ENCODE measurements at regions not wholly inside any gene's neighbourhood (a gene's known extent, or its start where the extent isn't known, plus 50 kb on each side); places are given as distances from the start of the nearest gene placed in this dataset.
"Not testable (repeated sequence)": the region's sequence is repeated elsewhere in the genome, so short reads cannot be mapped to it uniquely, and the experiment has no call there.

DNA sequence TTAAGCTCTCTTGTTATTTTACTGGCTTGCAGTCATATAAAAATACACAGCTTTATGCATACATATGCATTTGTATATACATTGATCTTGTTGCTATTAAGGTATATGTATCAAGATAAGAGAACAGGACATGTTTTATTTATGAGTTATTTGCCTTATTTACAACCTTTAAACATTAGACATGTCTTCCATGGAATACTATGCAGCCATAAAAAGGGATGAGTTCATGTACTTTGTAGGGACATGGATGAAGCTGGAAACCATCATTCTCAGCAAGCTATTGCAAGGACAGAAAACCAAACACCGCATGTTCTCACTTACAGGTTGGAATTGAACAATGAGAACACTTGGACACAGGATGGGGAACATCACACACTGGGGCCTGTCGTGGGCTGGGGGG, 179.2 kb upstream of the GK2 start:
- H3K27ac ChIP-seq (ENCODE audit: low read length); H3K36me3 ChIP-seq (ENCODE audit: control insufficient read depth in 2 of 2, extremely low read depth in 1 of 2, insufficient read depth in 1 of 2, low read length in 1 of 2); DNase-seq; H3K4me1 ChIP-seq (ENCODE audit: control insufficient read depth in 1 of 2, extremely low read depth in 1 of 2, insufficient read depth in 2 of 2, low read length in 2 of 2); H3K36me3 Mint-ChIP-seq; H3K27me3 ChIP-seq (replicated peaks in 1 of 2; ENCODE audit: control insufficient read depth in 2 of 2, extremely low read depth in 1 of 2, insufficient read depth in 2 of 2, low read length in 1 of 2); ATAC-seq (replicated peaks in 1 of 4); H3K4me3 Mint-ChIP-seq; H3K4me3 ChIP-seq (ENCODE audit: control insufficient read depth in 1 of 2, extremely low read depth in 1 of 2, low read length in 1 of 2); H3K9me3 Mint-ChIP-seq; H3K27me3 Mint-ChIP-seq; POLR2A ChIA-PET; H3K27ac Mint-ChIP-seq; H3K4me1 Mint-ChIP-seq; H3K9me3 ChIP-seq: not testable (repeated sequence)
- no CpG with 5 or more reads among the region's 2 CpGs for WGBS (ENCODE audit: insufficient coverage)
- CTCF ChIA-PET: interaction anchor here in 1 of 2 donors (0.5 kb wide), 1 partner anchor 12 kb away, joined by 5 read pairs; no protein-coding TSS in a partner anchor

- ATAC-seq (replicated peaks in 1 of 4): no peak
- DNase-seq: no peak
- Histone ChIP-seq H3K27me3 (replicated peaks in 1 of 2; ENCODE audit: control insufficient read depth in 2 of 2, extremely low read depth in 1 of 2, insufficient read depth in 2 of 2, low read length in 1 of 2) (no peaks in the 10 kb centered on the region), H3K27ac (ENCODE audit: low read length) (no peak overlapping the region), H3K4me3 (ENCODE audit: control insufficient read depth in 1 of 2, extremely low read depth in 1 of 2, low read length in 1 of 2) (no peak overlapping the region), H3K4me1 (ENCODE audit: control insufficient read depth in 1 of 2, extremely low read depth in 1 of 2, insufficient read depth in 2 of 2, low read length in 2 of 2) (no peaks in the 10 kb centered on the region), H3K36me3 (ENCODE audit: control insufficient read depth in 2 of 2, extremely low read depth in 1 of 2, insufficient read depth in 1 of 2, low read length in 1 of 2) (no peaks in the 10 kb centered on the region), H3K9me3 (no peaks in the 10 kb centered on the region)
- CTCF ChIA-PET: no interaction called here
- H3K27ac Mint-ChIP-seq: no peak overlapping the region
- POLR2A ChIA-PET: no interaction called here
- no peak overlapping the region for H3K4me3 Mint-ChIP-seq
- H3K9me3 Mint-ChIP-seq: no peaks in the 10 kb centered on the region
- H3K4me1 Mint-ChIP-seq: no peaks in the 10 kb centered on the region
- no CpG with 5 or more reads among the region's 3 CpGs for WGBS (ENCODE audit: insufficient coverage)
- H3K27me3 Mint-ChIP-seq: peaks cover 0 to 8% of the 10 kb centered on the region in 2 donors
- no peaks in the 10 kb centered on the region for H3K36me3 Mint-ChIP-seq
Measured at GRCh38 chr4:79585834-79586233, 177.8 kb upstream of the GK2 start.

- no peak for ATAC-seq (replicated peaks in 1 of 4)
- POLR2A ChIA-PET: no interaction called here
- H3K4me1 ChIP-seq (ENCODE audit: control insufficient read depth in 1 of 2, extremely low read depth in 1 of 2, insufficient read depth in 2 of 2, low read length in 2 of 2): no peaks in the 10 kb centered on the region
Measured at GRCh38 chr4:79585330-79585729, 177.3 kb upstream of the GK2 start.

DNA sequence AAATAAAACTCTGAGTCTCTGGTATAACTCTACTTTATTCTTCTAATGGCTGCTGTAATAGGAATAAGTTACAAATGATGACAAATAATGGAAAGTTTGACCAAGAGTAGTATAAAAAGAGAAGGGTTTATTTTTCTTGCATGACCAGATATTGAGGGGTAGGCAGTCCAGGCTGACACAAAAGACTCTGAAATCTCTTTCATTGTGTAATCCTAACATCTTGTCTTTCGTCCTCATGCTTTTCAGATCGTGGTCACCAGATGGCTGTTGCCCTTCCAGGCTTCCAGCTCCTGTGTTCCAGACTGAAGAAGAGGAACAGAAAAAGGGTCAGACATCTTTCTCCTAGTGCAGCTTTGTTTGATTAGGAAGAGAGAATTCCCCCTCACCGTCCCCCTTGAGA, 176.9 kb upstream of the GK2 start:
- Mint-ChIP-seq H3K4me1 (no peaks in the 10 kb centered on the region), H3K36me3 (no peaks in the 10 kb centered on the region), H3K9me3 (no peaks in the 10 kb centered on the region), H3K27me3 (peaks cover 0 to 8% of the 10 kb centered on the region in 2 donors), H3K4me3 (no peak overlapping the region), H3K27ac (no peak overlapping the region)
- Histone ChIP-seq H3K9me3 (no peaks in the 10 kb centered on the region), H3K4me1 (ENCODE audit: control insufficient read depth in 1 of 2, extremely low read depth in 1 of 2, insufficient read depth in 2 of 2, low read length in 2 of 2) (no peaks in the 10 kb centered on the region), H3K27me3 (replicated peaks in 1 of 2; ENCODE audit: control insufficient read depth in 2 of 2, extremely low read depth in 1 of 2, insufficient read depth in 2 of 2, low read length in 1 of 2) (no peaks in the 10 kb centered on the region), H3K36me3 (ENCODE audit: control insufficient read depth in 2 of 2, extremely low read depth in 1 of 2, insufficient read depth in 1 of 2, low read length in 1 of 2) (no peaks in the 10 kb centered on the region), H3K4me3 (ENCODE audit: control insufficient read depth in 1 of 2, extremely low read depth in 1 of 2, low read length in 1 of 2) (no peak overlapping the region), H3K27ac (ENCODE audit: low read length) (no peak overlapping the region)
- DNase-seq (no peak), ATAC-seq (replicated peaks in 1 of 4) (no peak)
- ChIA-PET CTCF (no interaction called here), POLR2A (no interaction called here)
- WGBS (ENCODE audit: insufficient coverage): no CpG with 5 or more reads among the region's 3 CpGs

More at GRCh38 chr4:79585330-79585729, 177.3 kb upstream of the GK2 start:
- DNase-seq: no peak
- no peak overlapping the region for H3K4me3 ChIP-seq (ENCODE audit: control insufficient read depth in 1 of 2, extremely low read depth in 1 of 2, low read length in 1 of 2)
- H3K27ac ChIP-seq (ENCODE audit: low read length): no peak overlapping the region
- H3K4me1 Mint-ChIP-seq: no peaks in the 10 kb centered on the region
- peaks cover 0 to 8% of the 10 kb centered on the region in 2 donors for H3K27me3 Mint-ChIP-seq
- WGBS (ENCODE audit: insufficient coverage): 86% methylated on average over 1 of the region's 2 CpGs
- H3K36me3 Mint-ChIP-seq: no peaks in the 10 kb centered on the region
- H3K36me3 ChIP-seq (ENCODE audit: control insufficient read depth in 2 of 2, extremely low read depth in 1 of 2, insufficient read depth in 1 of 2, low read length in 1 of 2): no peaks in the 10 kb centered on the region
- no peaks in the 10 kb centered on the region for H3K27me3 ChIP-seq (replicated peaks in 1 of 2; ENCODE audit: control insufficient read depth in 2 of 2, extremely low read depth in 1 of 2, insufficient read depth in 2 of 2, low read length in 1 of 2)
- no peak overlapping the region for H3K27ac Mint-ChIP-seq
- CTCF ChIA-PET: no interaction called here
- no peaks in the 10 kb centered on the region for H3K9me3 ChIP-seq
- H3K9me3 Mint-ChIP-seq: no peaks in the 10 kb centered on the region
- no peak overlapping the region for H3K4me3 Mint-ChIP-seq

- POLR2A ChIA-PET: no interaction called here
- CTCF ChIA-PET: no interaction called here
- Mint-ChIP-seq H3K27me3 (peaks cover 0 to 8% of the 10 kb centered on the region in 2 donors), H3K4me1 (no peaks in the 10 kb centered on the region), H3K4me3 (no peak overlapping the region), H3K9me3 (no peaks in the 10 kb centered on the region), H3K36me3 (no peaks in the 10 kb centered on the region), H3K27ac (no peak overlapping the region)
- no peak for DNase-seq
- Histone ChIP-seq H3K4me1 (ENCODE audit: control insufficient read depth in 1 of 2, extremely low read depth in 1 of 2, insufficient read depth in 2 of 2, low read length in 2 of 2) (no peaks in the 10 kb centered on the region), H3K9me3 (no peaks in the 10 kb centered on the region), H3K27ac (ENCODE audit: low read length) (no peak overlapping the region), H3K36me3 (ENCODE audit: control insufficient read depth in 2 of 2, extremely low read depth in 1 of 2, insufficient read depth in 1 of 2, low read length in 1 of 2) (no peaks in the 10 kb centered on the region), H3K4me3 (ENCODE audit: control insufficient read depth in 1 of 2, extremely low read depth in 1 of 2, low read length in 1 of 2) (no peak overlapping the region), H3K27me3 (replicated peaks in 1 of 2; ENCODE audit: control insufficient read depth in 2 of 2, extremely low read depth in 1 of 2, insufficient read depth in 2 of 2, low read length in 1 of 2) (no peaks in the 10 kb centered on the region)
- WGBS (ENCODE audit: insufficient coverage): no CpG with 5 or more reads among the region's 1 CpG
- no peak for ATAC-seq (replicated peaks in 1 of 4)
Measured at GRCh38 chr4:79584352-79584751, 176.3 kb upstream of the GK2 start.

- no peaks in the 10 kb centered on the region for H3K36me3 Mint-ChIP-seq
- CTCF ChIA-PET: no interaction called here
Measured at GRCh38 chr4:79578606-79579005, 170.6 kb upstream of the GK2 start.

DNA sequence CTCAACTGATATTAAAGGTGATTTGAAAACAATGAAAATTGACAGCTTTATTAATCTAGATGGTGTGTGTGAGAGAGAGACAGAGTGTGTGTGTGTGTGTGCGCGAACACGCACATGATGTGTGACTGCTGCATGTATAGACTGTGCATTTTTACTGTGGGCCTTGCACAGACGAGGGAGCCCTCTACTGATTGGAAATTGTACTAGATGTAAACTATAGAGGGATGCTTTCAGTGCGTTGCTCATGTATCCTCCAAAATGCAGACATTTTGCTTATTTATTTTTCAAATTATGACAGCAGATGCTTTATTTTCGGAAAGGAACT, 168.4 kb upstream of the GK2 start:
- Histone ChIP-seq H3K27ac (ENCODE audit: low read length) (no peak overlapping the region), H3K9me3 (no peaks in the 10 kb centered on the region), H3K4me3 (ENCODE audit: control insufficient read depth in 1 of 2, extremely low read depth in 1 of 2, low read length in 1 of 2) (no peak overlapping the region), H3K27me3 (replicated peaks in 1 of 2; ENCODE audit: control insufficient read depth in 2 of 2, extremely low read depth in 1 of 2, insufficient read depth in 2 of 2, low read length in 1 of 2) (no peaks in the 10 kb centered on the region), H3K36me3 (ENCODE audit: control insufficient read depth in 2 of 2, extremely low read depth in 1 of 2, insufficient read depth in 1 of 2, low read length in 1 of 2) (no peaks in the 10 kb centered on the region), H3K4me1 (ENCODE audit: control insufficient read depth in 1 of 2, extremely low read depth in 1 of 2, insufficient read depth in 2 of 2, low read length in 2 of 2) (no peaks in the 10 kb centered on the region)
- Mint-ChIP-seq H3K4me3 (no peak overlapping the region), H3K36me3 (no peaks in the 10 kb centered on the region), H3K27me3 (peaks cover 2 to 6% of the 10 kb centered on the region in 2 donors), H3K4me1 (no peaks in the 10 kb centered on the region), H3K9me3 (no peaks in the 10 kb centered on the region), H3K27ac (no peak overlapping the region)
- ATAC-seq (replicated peaks in 1 of 4): no peak
- WGBS (ENCODE audit: insufficient coverage): 48% methylated on average over 3 of the region's 6 CpGs
- DNase-seq: peak in 1 of 35 experiments; percentile 4
- CTCF ChIA-PET: interaction anchor here in 1 of 2 donors (1.0 kb wide), 1 partner anchor 14 kb away, joined by 3 read pairs; no protein-coding TSS in a partner anchor
- POLR2A ChIA-PET: no interaction called here

More at GRCh38 chr4:79578606-79579005, 170.6 kb upstream of the GK2 start:
- no peaks in the 10 kb centered on the region for H3K27me3 ChIP-seq (replicated peaks in 1 of 2; ENCODE audit: control insufficient read depth in 2 of 2, extremely low read depth in 1 of 2, insufficient read depth in 2 of 2, low read length in 1 of 2)
- H3K4me3 Mint-ChIP-seq: no peak overlapping the region
- H3K27ac ChIP-seq (ENCODE audit: low read length): no peak overlapping the region
- H3K9me3 ChIP-seq: no peaks in the 10 kb centered on the region
- no peak for ATAC-seq (replicated peaks in 1 of 4)
- WGBS (ENCODE audit: insufficient coverage): no CpG with 5 or more reads among the region's 3 CpGs
- H3K4me3 ChIP-seq (ENCODE audit: control insufficient read depth in 1 of 2, extremely low read depth in 1 of 2, low read length in 1 of 2): no peak overlapping the region
- no peaks in the 10 kb centered on the region for H3K36me3 ChIP-seq (ENCODE audit: control insufficient read depth in 2 of 2, extremely low read depth in 1 of 2, insufficient read depth in 1 of 2, low read length in 1 of 2)
- no peaks in the 10 kb centered on the region for H3K4me1 Mint-ChIP-seq
- no peak overlapping the region for H3K27ac Mint-ChIP-seq
- no peaks in the 10 kb centered on the region for H3K4me1 ChIP-seq (ENCODE audit: control insufficient read depth in 1 of 2, extremely low read depth in 1 of 2, insufficient read depth in 2 of 2, low read length in 2 of 2)
- DNase-seq: peak in 4 of 35 experiments; percentile 4 to 24 (median 13)
- POLR2A ChIA-PET: no interaction called here
- H3K27me3 Mint-ChIP-seq: peaks cover 2 to 6% of the 10 kb centered on the region in 2 donors
- H3K9me3 Mint-ChIP-seq: no peaks in the 10 kb centered on the region

Data from T-cell (primary cell).